Kidney (tissue), 13 donors: ENCODE measurements at regions not wholly inside any gene's neighbourhood (a gene's known extent, or its start where the extent isn't known, plus 50 kb on each side); places are given as distances from the start of the nearest gene placed in this dataset.

Experiments
- DNase-seq, 5 donors: peaks; one replicate each; pipeline ENCODE4 v3.0.0-alpha.2; 2013 to 2020
- FAIRE-seq: peaks from 2 replicates; lab custom pipeline; 2012; peaks lifted over from hg19 to GRCh38; lab: Jason Lieb, UNC
- H3K27ac ChIP-seq, 2 donors: one replicate each; pipeline ENCODE4 v1.7.0; 2013; ENCODE audit warnings: low read depth in 2 of 2, low read length in 2 of 2, inconsistent platforms in 1 of 2
- H3K27me3 ChIP-seq: one replicate; pipeline ENCODE4 v1.7.1; 2013; ENCODE audit warnings: low read length, inconsistent platforms; ENCODE audit not compliant: control insufficient read depth, insufficient read depth
- H3K36me3 ChIP-seq, 3 donors: one replicate each; pipeline versions ENCODE4 v1.7.0 to v1.7.1; 2013; ENCODE audit warnings: low read length in 3 of 3, control low read depth in 1 of 3, inconsistent platforms in 1 of 3; ENCODE audit not compliant: insufficient read depth in 3 of 3, control insufficient read depth in 2 of 3
- H3K4me1 ChIP-seq, 3 donors: one replicate each; pipeline versions ENCODE4 v1.7.0 to v1.7.1; 2013; ENCODE audit warnings: low read length in 3 of 3, inconsistent platforms in 1 of 3, low read depth in 1 of 3; ENCODE audit not compliant: control insufficient read depth in 2 of 3, insufficient read depth in 2 of 3
- H3K4me3 ChIP-seq, 3 donors: one replicate each; pipeline versions ENCODE4 v1.7.0 to v1.8.1; 2013; ENCODE audit warnings: low read length in 3 of 3, control low read depth in 1 of 3, inconsistent platforms in 1 of 3
- H3K9ac ChIP-seq, 3 donors: one replicate each; pipeline versions ENCODE4 v1.7.0 to v1.7.1; 2013; ENCODE audit warnings: low read length in 3 of 3, control low read depth in 1 of 3, inconsistent platforms in 1 of 3
- H3K9me3 ChIP-seq, 3 donors: one replicate each; pipeline versions ENCODE4 v1.7.0 to v1.7.1; 2013; ENCODE audit warnings: low read length in 3 of 3, control low read depth in 1 of 3, inconsistent platforms in 1 of 3; ENCODE audit not compliant: control insufficient read depth in 2 of 3, insufficient read depth in 1 of 3
- intact Hi-C: fragments of 100-400 bp; cut with DNase I; formaldehyde crosslinking; loops from one replicate; pipeline ENCODE4 v1.11.1; 2022
- TF ChIP-seq, protein P1 (sequence below): IDR thresholded peaks from 3 replicates; pipeline ENCODE4 v1.5.1; 2012; ENCODE audit warnings: mild to moderate bottlenecking, moderate library complexity, borderline replicate concordance; ENCODE audit not compliant: insufficient read depth; ENCODE audit errors: extremely low read depth
- donor health status: control.
- donor health status: control.
- donor health status: control.
- donor health status: control.
- donor health status: control.
- donor health status: DM: yes; HTN: yes; CAD: no.
- donor health status: Normal renal cell carcinoma (clear cell type).

DNA sequence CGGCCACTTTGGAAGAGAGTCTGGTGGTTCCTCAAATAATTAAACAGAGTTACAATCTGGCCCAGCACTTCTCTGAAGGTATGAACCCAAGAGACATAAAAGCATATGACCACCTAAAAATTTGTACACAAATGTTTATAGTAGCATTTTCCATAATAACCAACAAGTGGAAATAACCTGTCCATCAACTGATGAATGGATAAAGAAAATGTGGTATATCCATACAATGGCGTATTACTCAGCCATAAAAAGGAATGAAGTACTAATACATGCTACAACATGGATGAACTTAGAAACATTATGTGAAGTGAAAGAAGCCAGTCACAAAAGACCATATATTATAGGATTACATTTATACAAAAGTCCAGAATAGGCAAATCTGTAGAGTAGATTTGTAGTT is 76.0 kb upstream of the RGPD5 start:
- DNase-seq (no peak), FAIRE-seq (no peak)
- TF ChIP-seq, protein P1, sequence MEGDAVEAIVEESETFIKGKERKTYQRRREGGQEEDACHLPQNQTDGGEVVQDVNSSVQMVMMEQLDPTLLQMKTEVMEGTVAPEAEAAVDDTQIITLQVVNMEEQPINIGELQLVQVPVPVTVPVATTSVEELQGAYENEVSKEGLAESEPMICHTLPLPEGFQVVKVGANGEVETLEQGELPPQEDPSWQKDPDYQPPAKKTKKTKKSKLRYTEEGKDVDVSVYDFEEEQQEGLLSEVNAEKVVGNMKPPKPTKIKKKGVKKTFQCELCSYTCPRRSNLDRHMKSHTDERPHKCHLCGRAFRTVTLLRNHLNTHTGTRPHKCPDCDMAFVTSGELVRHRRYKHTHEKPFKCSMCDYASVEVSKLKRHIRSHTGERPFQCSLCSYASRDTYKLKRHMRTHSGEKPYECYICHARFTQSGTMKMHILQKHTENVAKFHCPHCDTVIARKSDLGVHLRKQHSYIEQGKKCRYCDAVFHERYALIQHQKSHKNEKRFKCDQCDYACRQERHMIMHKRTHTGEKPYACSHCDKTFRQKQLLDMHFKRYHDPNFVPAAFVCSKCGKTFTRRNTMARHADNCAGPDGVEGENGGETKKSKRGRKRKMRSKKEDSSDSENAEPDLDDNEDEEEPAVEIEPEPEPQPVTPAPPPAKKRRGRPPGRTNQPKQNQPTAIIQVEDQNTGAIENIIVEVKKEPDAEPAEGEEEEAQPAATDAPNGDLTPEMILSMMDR, result no peak
- Histone ChIP-seq H3K9me3 (no peaks in the 10 kb centered on the region), H3K9ac (no peak overlapping the region), H3K4me1 (peaks cover 0 to 3% (median 2%) of the 10 kb centered on the region in 3 donors), H3K27ac (no peak overlapping the region), H3K36me3 (no peaks in the 10 kb centered on the region), H3K27me3 (no peaks in the 10 kb centered on the region), H3K4me3 (no peak overlapping the region)
- intact Hi-C loops, result no loop called here

DNA sequence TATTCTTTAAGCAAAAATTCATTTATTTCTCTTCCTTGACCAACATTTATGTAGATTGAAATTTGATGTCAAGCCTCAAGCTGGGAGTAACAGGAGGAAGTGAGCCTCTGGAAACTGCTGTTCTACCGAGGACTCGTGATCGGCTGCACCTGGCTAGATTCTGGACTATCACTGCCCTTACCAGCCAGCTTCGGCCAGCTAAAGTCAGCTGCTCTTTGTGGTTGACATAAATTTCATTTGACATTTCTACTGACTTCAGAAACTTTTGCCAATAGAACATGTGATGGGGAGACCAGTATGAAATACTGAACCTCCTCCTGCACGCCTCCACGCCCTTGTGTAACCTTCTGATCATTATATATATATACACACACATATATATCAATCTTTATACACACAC is 74.2 kb upstream of the RGPD5 start:
- TF ChIP-seq, protein P1, result no peak
- Histone ChIP-seq H3K4me1 (peaks cover 0 to 3% (median 2%) of the 10 kb centered on the region in 3 donors), H3K36me3 (no peaks in the 10 kb centered on the region), H3K9me3 (no peaks in the 10 kb centered on the region), H3K27me3 (no peaks in the 10 kb centered on the region), H3K27ac (no peak overlapping the region), H3K4me3 (no peak overlapping the region), H3K9ac (no peak overlapping the region)
- DNase-seq (no peak), FAIRE-seq (no peak)
- intact Hi-C loops, result no loop called here

DNA sequence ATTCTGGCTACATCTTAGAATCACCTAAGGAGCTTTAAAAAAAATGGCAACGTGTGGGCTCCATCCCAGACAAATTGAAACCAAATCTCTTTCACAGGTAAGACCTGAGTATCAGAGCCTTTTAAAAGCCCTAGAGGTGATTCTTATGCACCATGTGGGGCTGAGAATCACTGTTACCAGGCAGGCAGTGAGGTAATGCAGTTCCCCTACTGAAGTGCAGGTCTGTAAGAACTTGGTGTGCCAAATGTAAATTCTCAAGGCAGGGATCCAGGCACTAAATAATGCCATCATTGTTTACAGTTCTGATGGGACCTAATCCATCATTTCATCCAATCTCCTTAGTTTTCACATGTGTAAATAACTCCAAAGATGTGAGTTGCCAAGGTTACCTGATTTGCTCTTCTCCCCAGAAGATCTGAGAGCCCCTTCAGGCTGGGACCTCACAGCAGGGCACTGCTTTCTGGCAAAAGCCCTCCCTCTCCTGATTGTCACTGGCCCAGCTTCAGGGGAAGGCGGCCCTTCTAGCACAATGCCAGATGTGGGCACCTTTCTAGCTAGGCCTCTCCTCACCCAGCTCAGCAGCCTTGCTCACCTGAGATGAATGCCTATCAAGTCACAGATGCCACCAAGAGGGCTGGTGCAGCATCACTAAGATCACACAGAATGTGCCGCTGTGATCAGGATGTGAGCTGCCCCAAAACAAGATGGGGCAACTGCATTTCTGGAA is 73.6 kb upstream of the RGPD5 start:
- no peak for DNase-seq
- intact Hi-C loops, result no loop called here

More for the DNA sequence above, 73.6 kb upstream of the RGPD5 start:
- Histone ChIP-seq H3K9me3 (no peaks in the 10 kb centered on the region), H3K36me3 (no peaks in the 10 kb centered on the region), H3K9ac (no peak overlapping the region), H3K27ac (peak overlapping the region; percentile 20 to 41), H3K4me3 (no peak overlapping the region), H3K27me3 (no peaks in the 10 kb centered on the region), H3K4me1 (peaks cover 0 to 3% (median 2%) of the 10 kb centered on the region in 3 donors)
- TF ChIP-seq, protein P1, result no peak
- FAIRE-seq, result no peak
